ENCODE measurements at regions not wholly inside any gene's neighbourhood (a gene's known extent, or its start where the extent isn't known, plus 50 kb on each side); places are given as distances from the start of the nearest gene placed in this dataset.
"Not testable (repeated sequence)": the region's sequence is repeated elsewhere in the genome, so short reads cannot be mapped to it uniquely, and the experiment has no call there.

DNA sequence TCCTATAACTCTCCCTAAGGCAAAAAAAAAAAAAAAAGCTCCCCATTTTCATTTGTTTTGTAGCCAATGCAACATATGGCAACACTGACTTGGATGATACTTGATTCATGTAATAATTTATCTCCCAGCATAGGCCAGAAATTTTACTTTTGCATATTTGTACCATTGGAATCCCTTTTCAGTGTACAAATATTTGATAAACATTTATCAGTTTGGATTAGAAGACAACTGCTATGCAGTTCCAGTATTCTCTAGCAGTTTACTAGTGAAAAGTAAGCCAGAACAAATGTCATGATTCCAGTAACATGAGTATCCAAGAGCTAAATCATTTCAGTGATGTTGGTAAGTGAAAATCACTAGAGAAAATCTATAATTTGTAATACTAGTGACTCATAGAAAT, 392.3 kb downstream of the CCER1 start:
- Histone ChIP-seq H3K4me3 (ENCODE audit: low read depth, low read length) (no peak overlapping the region), H3K36me3 (ENCODE audit: control insufficient read depth, insufficient read depth, low read length) (no peaks in the 10 kb centered on the region), H3K4me1 (ENCODE audit: control insufficient read depth, insufficient read depth, low read length, poor library complexity, severe bottlenecking) (no peaks in the 10 kb centered on the region), H3K9me3 (ENCODE audit: control insufficient read depth in 2 of 2, low read length in 2 of 2) (peaks cover 0 to 6% of the 10 kb centered on the region in 2 experiments), H3K27ac (ENCODE audit: insufficient read depth, low read length, poor library complexity, severe bottlenecking) (no peak overlapping the region), H3K27me3 (ENCODE audit: control insufficient read depth, insufficient read depth, low read length) (no peaks in the 10 kb centered on the region)
- Mint-ChIP-seq H3K9me3 (peaks cover 2 to 16% (median 6%) of the 10 kb centered on the region in 7 donors), H3K27me3 (no peaks in the 10 kb centered on the region), H3K4me1 (no peaks in the 10 kb centered on the region), H3K36me3 (no peaks in the 10 kb centered on the region), H3K27ac (no peak overlapping the region), H3K4me3 (no peak overlapping the region)
- ATAC-seq (ENCODE audit: low read depth in 2 of 2) (no peak), DNase-seq (no peak)

GRCh38 chr12:90548595-90548994, 406.4 kb downstream of the CCER1 start:
- H3K4me3 Mint-ChIP-seq = no peak overlapping the region
- Histone ChIP-seq H3K9me3 (ENCODE audit: control insufficient read depth in 2 of 2, low read length in 2 of 2) (no peaks in the 10 kb centered on the region), H3K4me1 (ENCODE audit: control insufficient read depth, insufficient read depth, low read length, poor library complexity, severe bottlenecking) (no peaks in the 10 kb centered on the region), H3K36me3 (ENCODE audit: control insufficient read depth, insufficient read depth, low read length) (no peaks in the 10 kb centered on the region), H3K4me3 (ENCODE audit: low read depth, low read length) (no peak overlapping the region), H3K27ac (ENCODE audit: insufficient read depth, low read length, poor library complexity, severe bottlenecking) (no peak overlapping the region), H3K27me3 (ENCODE audit: control insufficient read depth, insufficient read depth, low read length) (no peaks in the 10 kb centered on the region)
- DNase-seq = no peak
- H3K4me1 Mint-ChIP-seq = no peaks in the 10 kb centered on the region
- no peaks in the 10 kb centered on the region for H3K27me3 Mint-ChIP-seq
- H3K36me3 Mint-ChIP-seq = no peaks in the 10 kb centered on the region
- ATAC-seq (ENCODE audit: low read depth in 2 of 2) = no peak
- H3K9me3 Mint-ChIP-seq = peaks cover 0 to 1% (median 0%) of the 10 kb centered on the region in 7 donors
- no peak overlapping the region for H3K27ac Mint-ChIP-seq

- Mint-ChIP-seq H3K4me1 (no peaks in the 10 kb centered on the region), H3K27ac (no peak overlapping the region), H3K27me3 (no peaks in the 10 kb centered on the region), H3K4me3 (no peak overlapping the region), H3K36me3 (no peaks in the 10 kb centered on the region), H3K9me3 (no peaks in the 10 kb centered on the region)
- no peaks in the 10 kb centered on the region for H3K9me3 ChIP-seq (ENCODE audit: control insufficient read depth in 2 of 2, low read length in 2 of 2)
- H3K36me3 ChIP-seq (ENCODE audit: control insufficient read depth, insufficient read depth, low read length) = no peaks in the 10 kb centered on the region
- H3K4me3 ChIP-seq (ENCODE audit: low read depth, low read length) = no peak overlapping the region
- H3K4me1 ChIP-seq (ENCODE audit: control insufficient read depth, insufficient read depth, low read length, poor library complexity, severe bottlenecking) = no peaks in the 10 kb centered on the region
- H3K27ac ChIP-seq (ENCODE audit: insufficient read depth, low read length, poor library complexity, severe bottlenecking) = no peak overlapping the region
- DNase-seq (no peak), ATAC-seq (ENCODE audit: low read depth in 2 of 2) (no peak)
- no peaks in the 10 kb centered on the region for H3K27me3 ChIP-seq (ENCODE audit: control insufficient read depth, insufficient read depth, low read length)
These were observed 408.5 kb downstream of the CCER1 start for GRCh38 chr12:90546511-90546910.

DNA sequence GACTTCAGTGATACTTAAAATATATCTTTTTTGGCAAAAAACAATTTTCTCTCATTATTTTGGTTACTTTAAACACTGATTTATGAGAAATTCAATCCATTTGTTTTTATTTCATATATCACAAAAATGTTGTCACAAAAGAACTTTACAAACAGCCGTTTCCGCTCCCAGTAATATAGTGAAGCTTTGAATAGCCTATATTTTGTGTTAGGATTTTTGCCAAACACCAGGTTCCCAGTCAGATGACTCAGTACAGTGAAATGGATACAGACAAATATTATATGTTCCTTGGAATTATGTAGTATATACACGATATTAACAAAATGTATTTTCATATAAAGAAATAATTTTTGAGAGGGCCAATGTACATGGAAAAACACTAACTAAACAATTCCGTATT, 411.1 kb downstream of the CCER1 start:
- Mint-ChIP-seq H3K4me1 (no peaks in the 10 kb centered on the region), H3K27ac (no peak overlapping the region), H3K9me3 (no peaks in the 10 kb centered on the region), H3K4me3 (no peak overlapping the region), H3K36me3 (no peaks in the 10 kb centered on the region), H3K27me3 (no peaks in the 10 kb centered on the region)
- no peaks in the 10 kb centered on the region for H3K9me3 ChIP-seq (ENCODE audit: control insufficient read depth in 2 of 2, low read length in 2 of 2)
- no peak overlapping the region for H3K4me3 ChIP-seq (ENCODE audit: low read depth, low read length)
- H3K36me3 ChIP-seq (ENCODE audit: control insufficient read depth, insufficient read depth, low read length) = no peaks in the 10 kb centered on the region
- no peaks in the 10 kb centered on the region for H3K4me1 ChIP-seq (ENCODE audit: control insufficient read depth, insufficient read depth, low read length, poor library complexity, severe bottlenecking)
- no peak for ATAC-seq (ENCODE audit: low read depth in 2 of 2)
- no peaks in the 10 kb centered on the region for H3K27me3 ChIP-seq (ENCODE audit: control insufficient read depth, insufficient read depth, low read length)
- DNase-seq = no peak
- no peak overlapping the region for H3K27ac ChIP-seq (ENCODE audit: insufficient read depth, low read length, poor library complexity, severe bottlenecking)

DNA sequence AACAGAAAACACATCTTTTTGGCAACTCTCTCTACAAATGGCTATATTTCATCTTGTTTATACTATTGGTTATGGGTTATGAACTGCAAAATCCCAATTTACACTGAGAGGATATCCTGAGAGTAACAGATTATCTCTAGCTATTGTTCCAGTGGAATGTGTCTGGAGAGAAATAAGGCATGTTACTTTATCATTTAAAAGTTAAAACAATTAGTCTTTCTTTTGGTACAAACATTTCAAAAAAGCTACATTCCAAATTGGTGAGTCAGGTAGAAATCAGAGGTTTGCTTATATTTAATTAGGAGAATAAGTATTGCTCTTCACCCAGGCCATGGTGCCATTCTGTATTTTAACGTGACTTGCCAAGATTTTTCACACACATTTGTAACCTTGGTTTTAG, 411.6 kb downstream of the CCER1 start:
- no peak for DNase-seq
- H3K27me3 ChIP-seq (ENCODE audit: control insufficient read depth, insufficient read depth, low read length) = no peaks in the 10 kb centered on the region
- no peaks in the 10 kb centered on the region for H3K4me1 Mint-ChIP-seq
- H3K4me3 ChIP-seq (ENCODE audit: low read depth, low read length) = no peak overlapping the region
- no peak overlapping the region for H3K27ac Mint-ChIP-seq
- no peak for ATAC-seq (ENCODE audit: low read depth in 2 of 2)
- no peak overlapping the region for H3K4me3 Mint-ChIP-seq
- H3K36me3 Mint-ChIP-seq = no peaks in the 10 kb centered on the region
- no peaks in the 10 kb centered on the region for H3K9me3 Mint-ChIP-seq
- H3K9me3 ChIP-seq (ENCODE audit: control insufficient read depth in 2 of 2, low read length in 2 of 2) = no peaks in the 10 kb centered on the region
- no peaks in the 10 kb centered on the region for H3K4me1 ChIP-seq (ENCODE audit: control insufficient read depth, insufficient read depth, low read length, poor library complexity, severe bottlenecking)
- H3K27ac ChIP-seq (ENCODE audit: insufficient read depth, low read length, poor library complexity, severe bottlenecking) = no peak overlapping the region
- no peaks in the 10 kb centered on the region for H3K27me3 Mint-ChIP-seq
- H3K36me3 ChIP-seq (ENCODE audit: control insufficient read depth, insufficient read depth, low read length) = no peaks in the 10 kb centered on the region

- not testable (repeated sequence) for H3K27ac Mint-ChIP-seq; H3K36me3 Mint-ChIP-seq; H3K9me3 ChIP-seq (ENCODE audit: control insufficient read depth in 2 of 2, low read length in 2 of 2); H3K27me3 ChIP-seq (ENCODE audit: control insufficient read depth, insufficient read depth, low read length); DNase-seq; H3K4me1 ChIP-seq (ENCODE audit: control insufficient read depth, insufficient read depth, low read length, poor library complexity, severe bottlenecking); H3K9me3 Mint-ChIP-seq; H3K4me1 Mint-ChIP-seq; ATAC-seq (ENCODE audit: low read depth in 2 of 2); H3K27me3 Mint-ChIP-seq; H3K27ac ChIP-seq (ENCODE audit: insufficient read depth, low read length, poor library complexity, severe bottlenecking); H3K4me3 ChIP-seq (ENCODE audit: low read depth, low read length); H3K4me3 Mint-ChIP-seq; H3K36me3 ChIP-seq (ENCODE audit: control insufficient read depth, insufficient read depth, low read length)
These were observed 412.1 kb downstream of the CCER1 start for GRCh38 chr12:90542852-90543251.

GRCh38 chr12:90533828-90534227, 421.1 kb downstream of the CCER1 start:
- not testable (repeated sequence) for H3K4me1 ChIP-seq (ENCODE audit: control insufficient read depth, insufficient read depth, low read length, poor library complexity, severe bottlenecking); H3K4me3 Mint-ChIP-seq; H3K27me3 Mint-ChIP-seq; DNase-seq; H3K9me3 ChIP-seq (ENCODE audit: control insufficient read depth in 2 of 2, low read length in 2 of 2); H3K27ac ChIP-seq (ENCODE audit: insufficient read depth, low read length, poor library complexity, severe bottlenecking); ATAC-seq (ENCODE audit: low read depth in 2 of 2); H3K27ac Mint-ChIP-seq; H3K4me3 ChIP-seq (ENCODE audit: low read depth, low read length); H3K36me3 Mint-ChIP-seq; H3K27me3 ChIP-seq (ENCODE audit: control insufficient read depth, insufficient read depth, low read length); H3K9me3 Mint-ChIP-seq; H3K4me1 Mint-ChIP-seq; H3K36me3 ChIP-seq (ENCODE audit: control insufficient read depth, insufficient read depth, low read length)

GRCh38 chr12:90520002-90520734, 434.8 kb downstream of the CCER1 start:
- no peak for DNase-seq
- Histone ChIP-seq H3K4me3 (ENCODE audit: low read depth, low read length) (no peak overlapping the region), H3K4me1 (ENCODE audit: control insufficient read depth, insufficient read depth, low read length, poor library complexity, severe bottlenecking) (no peaks in the 10 kb centered on the region), H3K27ac (ENCODE audit: insufficient read depth, low read length, poor library complexity, severe bottlenecking) (no peak overlapping the region), H3K27me3 (ENCODE audit: control insufficient read depth, insufficient read depth, low read length) (no peaks in the 10 kb centered on the region), H3K36me3 (ENCODE audit: control insufficient read depth, insufficient read depth, low read length) (no peaks in the 10 kb centered on the region), H3K9me3 (ENCODE audit: control insufficient read depth in 2 of 2, low read length in 2 of 2) (no peaks in the 10 kb centered on the region)
- ATAC-seq (ENCODE audit: low read depth in 2 of 2) = no peak
- Mint-ChIP-seq H3K27me3 (no peaks in the 10 kb centered on the region), H3K4me1 (peaks cover 2 to 10% (median 5%) of the 10 kb centered on the region in 4 donors), H3K4me3 (no peak overlapping the region), H3K9me3 (peaks cover 0 to 3% (median 1%) of the 10 kb centered on the region in 7 donors), H3K36me3 (no peaks in the 10 kb centered on the region), H3K27ac (no peak overlapping the region)

All from CD4-positive, CD25-positive, alpha-beta regulatory T cell (primary cell).